Fibroblast of pulmonary artery (primary cell): ENCODE measurements at regions not wholly inside any gene's neighbourhood (a gene's known extent, or its start where the extent isn't known, plus 50 kb on each side); places are given as distances from the start of the nearest gene placed in this dataset.

Experiments
- DNase-seq: peaks from one replicate; pipeline ENCODE4 v3.0.0-alpha.2; 2010; ENCODE audit warnings: low read depth
- H3K4me3 ChIP-seq: replicated peaks from 2 replicates; pipeline ENCODE4 v1.5.1; 2011; ENCODE audit warnings: low read depth, mild to moderate bottlenecking, control low read depth, low read length, moderate library complexity
- TF ChIP-seq, protein P1 (sequence below): IDR thresholded peaks from 2 replicates; pipeline ENCODE4 v1.5.1; 2011; ENCODE audit warnings: mild to moderate bottlenecking, control low read depth, low read length, inconsistent platforms; ENCODE audit errors: missing control alignments

DNA sequence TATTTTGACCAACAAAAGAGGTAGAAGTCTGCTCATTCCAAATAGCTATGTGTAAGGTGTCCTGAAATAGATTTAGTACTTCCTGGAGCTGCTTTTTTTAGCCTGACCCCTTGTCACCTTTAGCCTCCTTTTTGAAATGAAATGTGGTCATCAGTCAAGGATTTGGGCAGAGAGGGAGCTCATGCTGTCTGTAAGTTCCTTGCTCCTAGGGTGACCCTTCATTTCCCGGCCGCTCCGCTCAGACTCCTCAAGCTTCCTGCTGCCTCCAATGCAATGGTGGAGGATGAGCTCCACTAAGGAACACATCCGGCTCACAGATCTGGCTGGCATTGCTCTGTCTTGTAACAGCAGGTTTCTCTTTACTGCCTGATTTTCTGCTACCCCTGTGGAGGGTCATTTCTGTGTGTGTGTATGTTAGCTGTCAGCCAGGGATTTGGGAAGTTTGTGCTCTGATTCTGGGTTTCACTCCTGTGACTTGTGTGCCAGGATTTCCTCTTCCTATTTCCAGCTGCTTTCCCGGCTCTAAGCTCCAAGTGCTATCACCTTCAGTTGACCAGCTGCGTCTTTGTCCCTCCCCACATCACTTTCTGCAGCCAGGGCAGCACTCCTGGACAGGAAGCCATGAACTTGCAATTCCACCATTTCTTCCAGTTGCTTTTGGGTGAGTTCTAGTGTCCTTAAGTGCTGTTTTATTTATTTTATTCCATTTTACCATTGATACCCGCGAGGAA lies 265.9 kb downstream of the ICE1 start:
- TF ChIP-seq, protein P1, sequence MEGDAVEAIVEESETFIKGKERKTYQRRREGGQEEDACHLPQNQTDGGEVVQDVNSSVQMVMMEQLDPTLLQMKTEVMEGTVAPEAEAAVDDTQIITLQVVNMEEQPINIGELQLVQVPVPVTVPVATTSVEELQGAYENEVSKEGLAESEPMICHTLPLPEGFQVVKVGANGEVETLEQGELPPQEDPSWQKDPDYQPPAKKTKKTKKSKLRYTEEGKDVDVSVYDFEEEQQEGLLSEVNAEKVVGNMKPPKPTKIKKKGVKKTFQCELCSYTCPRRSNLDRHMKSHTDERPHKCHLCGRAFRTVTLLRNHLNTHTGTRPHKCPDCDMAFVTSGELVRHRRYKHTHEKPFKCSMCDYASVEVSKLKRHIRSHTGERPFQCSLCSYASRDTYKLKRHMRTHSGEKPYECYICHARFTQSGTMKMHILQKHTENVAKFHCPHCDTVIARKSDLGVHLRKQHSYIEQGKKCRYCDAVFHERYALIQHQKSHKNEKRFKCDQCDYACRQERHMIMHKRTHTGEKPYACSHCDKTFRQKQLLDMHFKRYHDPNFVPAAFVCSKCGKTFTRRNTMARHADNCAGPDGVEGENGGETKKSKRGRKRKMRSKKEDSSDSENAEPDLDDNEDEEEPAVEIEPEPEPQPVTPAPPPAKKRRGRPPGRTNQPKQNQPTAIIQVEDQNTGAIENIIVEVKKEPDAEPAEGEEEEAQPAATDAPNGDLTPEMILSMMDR, result no peak
- no peak for DNase-seq
- H3K4me3 ChIP-seq, result no peak overlapping the region

DNA sequence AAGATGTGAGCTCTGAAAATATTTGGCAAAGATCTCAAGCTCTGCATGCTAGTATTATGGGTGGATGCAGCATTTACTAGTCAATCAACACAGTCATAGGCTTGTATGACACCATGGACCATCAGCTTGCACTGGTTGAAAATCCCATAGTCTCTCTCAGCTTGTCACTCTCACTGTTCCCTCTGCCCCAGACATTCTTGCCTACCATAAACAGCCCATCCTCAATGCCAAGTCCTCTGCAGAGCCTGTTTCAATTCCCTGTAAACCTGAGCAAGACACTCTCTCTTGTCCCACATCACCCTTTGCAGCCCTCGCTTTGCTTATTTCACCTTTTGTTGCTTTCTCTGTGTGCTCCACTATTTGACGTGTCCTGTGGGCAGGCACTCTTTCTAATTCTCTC lies 264.6 kb downstream of the ICE1 start:
- no peak for DNase-seq
- TF ChIP-seq, protein P1, result no peak
- no peak overlapping the region for H3K4me3 ChIP-seq

DNA sequence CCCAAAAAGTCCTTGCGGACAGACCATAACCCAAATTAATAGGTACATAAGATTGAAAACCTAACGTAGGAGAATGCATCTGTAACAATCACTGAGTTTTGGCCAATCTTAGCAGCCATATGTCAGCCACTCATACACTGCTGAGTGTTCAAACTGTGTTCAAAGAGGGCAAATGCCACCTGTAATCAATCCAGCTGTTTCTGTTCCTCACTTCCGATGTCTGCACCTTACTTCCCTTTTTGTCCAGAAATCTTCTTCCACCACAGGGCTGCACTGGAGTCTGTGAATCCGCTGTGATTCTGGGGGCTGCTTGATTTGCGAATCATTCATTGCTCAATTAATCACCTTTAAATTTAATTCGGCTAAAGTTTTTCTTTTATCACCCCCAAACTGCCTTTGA lies 263.9 kb downstream of the ICE1 start:
- DNase-seq, result no peak
- TF ChIP-seq, protein P1, result no peak
- no peak overlapping the region for H3K4me3 ChIP-seq

DNA sequence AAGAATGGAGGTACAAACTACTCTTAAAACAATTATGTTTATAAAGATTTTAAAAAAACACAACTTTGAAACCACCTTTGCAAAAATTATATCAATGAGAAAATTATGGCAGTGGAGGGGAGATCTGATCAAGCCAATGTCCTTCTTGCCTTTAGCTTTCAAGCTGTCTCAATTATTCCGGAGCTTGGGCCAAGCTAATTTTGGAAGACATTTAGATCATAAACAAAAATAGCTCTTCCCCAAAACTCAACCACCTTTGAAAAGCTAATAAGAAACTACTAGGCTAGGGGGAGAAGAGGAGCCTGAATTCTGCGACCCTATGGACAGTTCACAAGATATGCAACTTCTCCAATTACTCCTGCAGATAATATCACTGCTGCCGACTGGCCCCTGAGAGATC lies 263.3 kb downstream of the ICE1 start:
- TF ChIP-seq, protein P1, result no peak
- no peak for DNase-seq
- no peak overlapping the region for H3K4me3 ChIP-seq

DNA sequence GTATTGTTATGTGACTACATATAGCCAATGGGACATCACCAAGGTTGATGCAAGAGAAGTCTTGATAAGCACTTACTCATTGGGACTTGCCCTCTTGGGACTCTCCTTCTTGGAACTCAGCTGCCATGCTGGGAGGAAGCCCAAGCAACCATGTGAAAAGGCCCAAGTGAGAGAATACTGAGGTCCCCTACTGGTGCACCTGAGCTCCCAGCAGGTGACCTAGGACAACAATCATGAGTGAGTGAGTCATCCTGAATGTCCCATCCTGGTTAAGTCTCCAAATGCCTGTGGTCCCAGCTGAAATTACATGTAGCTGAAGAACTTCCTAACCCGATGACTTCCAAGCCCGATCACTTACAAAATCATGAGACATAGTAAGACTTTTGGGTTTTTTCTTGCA lies 260.7 kb downstream of the ICE1 start:
- TF ChIP-seq, protein P1, result no peak
- no peak overlapping the region for H3K4me3 ChIP-seq
- no peak for DNase-seq

DNA sequence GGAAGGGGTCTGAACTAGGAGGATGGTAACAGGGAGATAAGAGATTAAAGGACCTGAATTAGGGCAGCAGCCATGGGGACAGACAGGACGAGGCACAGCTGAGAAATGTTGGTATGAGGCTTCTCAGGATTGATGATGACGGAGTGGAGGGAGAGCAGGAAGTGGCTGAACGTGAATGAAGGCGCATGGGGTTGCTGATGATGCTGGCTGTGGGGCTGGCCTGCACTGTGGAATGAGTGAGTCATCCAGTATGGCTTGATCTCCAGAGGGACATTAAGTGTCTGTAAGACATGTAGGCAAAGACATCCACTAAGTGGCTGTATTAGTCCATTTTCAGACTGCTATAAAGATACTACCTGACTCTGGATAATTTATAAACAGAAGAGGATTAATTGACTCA lies 256.4 kb downstream of the ICE1 start:
- TF ChIP-seq, protein P1, result no peak
- H3K4me3 ChIP-seq, result no peak overlapping the region
- DNase-seq, result no peak

DNA sequence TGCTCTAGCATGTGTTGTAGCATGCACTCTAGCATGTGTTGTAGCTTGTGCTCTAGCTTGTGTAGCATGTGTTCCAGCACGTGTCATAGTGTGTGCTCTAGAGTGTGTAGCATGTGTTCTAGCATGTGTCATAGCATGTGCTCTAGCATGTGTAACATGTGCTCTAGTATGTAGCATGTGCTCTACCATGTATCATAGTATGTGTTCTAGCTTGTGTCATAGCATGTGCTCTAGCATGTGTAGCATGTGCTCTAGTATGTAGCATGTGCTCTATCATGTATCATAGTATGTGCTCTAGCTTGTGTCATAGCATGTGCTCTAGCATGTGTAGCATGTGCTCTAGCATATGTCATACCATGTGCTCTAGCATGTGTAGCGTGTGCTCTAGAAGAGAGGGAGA lies 255.3 kb downstream of the ICE1 start:
- TF ChIP-seq, protein P1, result no peak
- no peak overlapping the region for H3K4me3 ChIP-seq
- no peak for DNase-seq
